IMR-90 (cell line): ENCODE measurements at regions not wholly inside any gene's neighbourhood (a gene's known extent, or its start where the extent isn't known, plus 50 kb on each side); places are given as distances from the start of the nearest gene placed in this dataset.

Experiments
- ATAC-seq: fragments of 200-7000 bp; cut with Tn5 transposase; 2 replicates; pipeline ENCODE4 v1.9.1; 2020; ENCODE audit warnings: low read depth, mild to moderate bottlenecking, moderate library complexity
- BruUV-seq: library from RNA; stranded (reverse); fragments of 400-500 nt; replicated peaks from 2 replicates; lab custom pipeline; 2021; lab: Mats Ljungman, UMichigan
- CTCF ChIA-PET: fragments of 300-600 bp; formaldehyde crosslinking; extraction: SDS; loops from one replicate; lab custom pipeline; 2021; ENCODE audit warnings: antibody characterized with exemption; lab: Yijun Ruan, JAX
- POLR2A ChIA-PET: fragments of 300-600 bp; sonication (Branson Sonifier 250); formaldehyde crosslinking; loops from one replicate; lab custom pipeline; 2022; ENCODE audit warnings: antibody characterized with exemption; ENCODE audit not compliant: unreplicated experiment; lab: Charles Lee
- DNase-seq: peaks from one replicate; pipeline ENCODE4 v3.0.0; 2013
- H2AFZ ChIP-seq: replicated peaks from 2 replicates; pipeline ENCODE3; 2013; ENCODE audit warnings: low read length, mild to moderate bottlenecking; ENCODE audit not compliant: poor library complexity
- H2AK5ac ChIP-seq: 2 replicates; pipeline ENCODE4 v1.6.1; 2013; ENCODE audit warnings: low read depth, low read length, inconsistent platforms
- H2AK9ac ChIP-seq: replicated peaks from 2 replicates; pipeline ENCODE3; 2013; ENCODE audit warnings: mild to moderate bottlenecking, low read depth, low read length, moderate library complexity; ENCODE audit not compliant: poor library complexity
- H2BK120ac ChIP-seq: 2 replicates; pipeline ENCODE4 v1.6.1; 2013; ENCODE audit warnings: low read depth, low read length, inconsistent platforms
- H2BK15ac ChIP-seq: 3 replicates; pipeline ENCODE4 v1.6.1; 2013; ENCODE audit warnings: low read depth, low read length, inconsistent platforms
- H2BK20ac ChIP-seq: 2 replicates; pipeline ENCODE4 v1.6.1; 2013; ENCODE audit warnings: low read depth, mild to moderate bottlenecking, inconsistent platforms, low read length, moderate library complexity
- H2BK5ac ChIP-seq: 2 replicates; pipeline ENCODE4 v1.6.1; 2013; ENCODE audit warnings: mild to moderate bottlenecking, low read depth, low read length, inconsistent platforms; ENCODE audit not compliant: poor library complexity, severe bottlenecking
- H3K14ac ChIP-seq: replicated peaks from 2 replicates; pipeline ENCODE4 v1.6.1; 2013; ENCODE audit warnings: low read depth, low read length, inconsistent platforms
- H3K18ac ChIP-seq: 2 replicates; pipeline ENCODE4 v1.6.1; 2013; ENCODE audit warnings: low read depth, low read length, control low read depth
- H3K23ac ChIP-seq: 2 replicates; pipeline ENCODE4 v1.6.1; 2013; ENCODE audit warnings: low read depth, low read length, inconsistent platforms
- H3K27ac ChIP-seq: 2 replicates; pipeline ENCODE4 v1.5.1; 2013; ENCODE audit warnings: mild to moderate bottlenecking, control low read depth, low read length; ENCODE audit not compliant: insufficient read depth
- H3K27me3 ChIP-seq: 2 replicates; pipeline ENCODE4 v1.6.1; 2013; ENCODE audit warnings: low read length; ENCODE audit not compliant: control insufficient read depth, insufficient read depth
- H3K36me3 ChIP-seq: 2 replicates; pipeline ENCODE4 v1.6.1; 2013; ENCODE audit warnings: low read length, mixed read lengths; ENCODE audit not compliant: control insufficient read depth, insufficient read depth
- H3K4ac ChIP-seq: 2 replicates; pipeline ENCODE4 v1.6.1; 2013; ENCODE audit warnings: low read depth, low read length, inconsistent platforms
- H3K4me1 ChIP-seq: 2 replicates; pipeline ENCODE4 v1.6.1; 2013; ENCODE audit warnings: low read length, mixed read lengths; ENCODE audit not compliant: control insufficient read depth, insufficient read depth
- H3K4me2 ChIP-seq: 2 replicates; pipeline ENCODE4 v1.6.1; 2013; ENCODE audit warnings: low read depth, mild to moderate bottlenecking, control low read depth, low read length, moderate library complexity
- H3K4me3 ChIP-seq: 2 replicates; pipeline ENCODE4 v1.5.1; 2013; ENCODE audit warnings: low read depth, mild to moderate bottlenecking, control low read depth, low read length, moderate library complexity; ENCODE audit not compliant: insufficient read depth
- H3K56ac ChIP-seq: 2 replicates; pipeline ENCODE4 v1.6.1; 2013; ENCODE audit warnings: low read length, inconsistent platforms; ENCODE audit not compliant: insufficient read depth; ENCODE audit errors: extremely low read depth
- H3K79me1 ChIP-seq, 2 experiments: 2 replicates each; pipeline ENCODE4 v1.6.1; 2013; ENCODE audit warnings: low read length in 2 of 2, inconsistent platforms in 1 of 2, low read depth in 1 of 2
- H3K9ac ChIP-seq: 2 replicates; pipeline ENCODE4 v1.6.1; 2013; ENCODE audit warnings: low read depth, low read length, control low read depth
- H3K9me1 ChIP-seq: 2 replicates; pipeline ENCODE4 v1.6.1; 2013; ENCODE audit warnings: low read length, inconsistent platforms; ENCODE audit not compliant: insufficient read depth
- H3K9me3 ChIP-seq: 2 replicates; pipeline ENCODE4 v1.6.1; 2013; ENCODE audit warnings: low read length; ENCODE audit not compliant: control insufficient read depth, insufficient read depth
- H4K20me1 ChIP-seq: 2 replicates; pipeline ENCODE4 v1.6.1; 2013; ENCODE audit warnings: low read length, inconsistent platforms; ENCODE audit not compliant: insufficient read depth
- H4K5ac ChIP-seq: 2 replicates; pipeline ENCODE4 v1.6.1; 2013; ENCODE audit warnings: mild to moderate bottlenecking, low read depth, low read length, control low read depth
- H4K8ac ChIP-seq, 2 experiments: 2 replicates each; pipeline ENCODE4 v1.6.1; 2013; ENCODE audit warnings: low read depth in 2 of 2, low read length in 2 of 2, control low read depth in 1 of 2, inconsistent platforms in 1 of 2
- H4K91ac ChIP-seq: 2 replicates; pipeline ENCODE4 v1.6.1; 2013; ENCODE audit warnings: low read depth, low read length, inconsistent platforms; ENCODE audit not compliant: insufficient read depth
- BHLHE40 ChIP-seq: fragments of 150-350 bp; IDR thresholded peaks from 2 replicates; pipeline ENCODE4 v1.6.1; 2016; ENCODE audit warnings: mild to moderate bottlenecking, low read depth, low read length
- CEBPB ChIP-seq: IDR thresholded peaks from 2 replicates; pipeline ENCODE4 v1.6.1; 2012; ENCODE audit warnings: low read depth, low read length, improper control_type of control experiment
- CHD1 ChIP-seq: IDR thresholded peaks from 2 replicates; pipeline ENCODE4 v1.6.1; 2012; ENCODE audit warnings: low read depth, low read length, improper control_type of control experiment
- CTCF ChIP-seq: conservative IDR thresholded peaks from 2 replicates; pipeline ENCODE4 v1.5.1; 2012; ENCODE audit warnings: mild to moderate bottlenecking, low read depth, low read length, improper control_type of control experiment
- FOS ChIP-seq: fragments of 150-350 bp; IDR thresholded peaks from 2 replicates; pipeline ENCODE4 v1.6.1; 2016; ENCODE audit warnings: low read depth, low read length
- MAFK ChIP-seq: IDR thresholded peaks from 2 replicates; pipeline ENCODE4 v1.6.1; 2012; ENCODE audit warnings: low read depth, low read length, improper control_type of control experiment
- MAZ ChIP-seq: IDR thresholded peaks from 2 replicates; pipeline ENCODE4 v1.6.1; 2012; ENCODE audit warnings: low read depth, mild to moderate bottlenecking, low read length, improper control_type of control experiment, moderate library complexity, borderline replicate concordance
- MXI1 ChIP-seq: IDR thresholded peaks from 2 replicates; pipeline ENCODE4 v1.6.1; 2012; ENCODE audit warnings: low read depth, mild to moderate bottlenecking, low read length, moderate library complexity, borderline replicate concordance
- NFE2L2 ChIP-seq: fragments of 150-350 bp; IDR thresholded peaks from 2 replicates; pipeline ENCODE4 v1.6.1; 2016; ENCODE audit warnings: low read depth, mild to moderate bottlenecking, low read length
- POLR2A ChIP-seq: IDR thresholded peaks from 2 replicates; pipeline ENCODE4 v1.6.1; 2012; ENCODE audit warnings: mild to moderate bottlenecking, low read depth, low read length
- RAD21 ChIP-seq: IDR thresholded peaks from 2 replicates; pipeline ENCODE4 v1.6.1; 2012; ENCODE audit warnings: low read length, improper control_type of control experiment
- RCOR1 ChIP-seq: IDR thresholded peaks from 2 replicates; pipeline ENCODE4 v1.6.1; 2012; ENCODE audit warnings: mild to moderate bottlenecking, low read length, improper control_type of control experiment; ENCODE audit not compliant: insufficient replicate concordance
- RFX5 ChIP-seq: IDR thresholded peaks from 2 replicates; pipeline ENCODE4 v1.8.0; 2012; ENCODE audit warnings: low read depth, mild to moderate bottlenecking, low read length, moderate library complexity
- SMC3 ChIP-seq: fragments of 150-350 bp; IDR thresholded peaks from 2 replicates; pipeline ENCODE4 v1.6.1; 2016; ENCODE audit warnings: low read depth, mild to moderate bottlenecking, antibody characterized with exemption, low read length, moderate library complexity
- WGBS, 2 experiments: methylation state at CpG; one replicate each; pipeline versions ENCODE4 v1.1.5 to v1.1.7; 2013; ENCODE audit warnings: missing lambda C conversion rate in 2 of 2; ENCODE audit not compliant: insufficient read length in 1 of 2; ENCODE audit errors: extremely low coverage in 2 of 2; 5-methylcytosine and 5-hydroxymethylcytosine counted together
- dilution Hi-C: fragments of 300-500 bp; cut with HindIII; formaldehyde crosslinking; loops from one replicate; pipeline ENCODE4 v1.14.3; 2018; ENCODE audit warnings: low sequenced_read_pairs; ENCODE audit not compliant: unreplicated experiment
- in situ Hi-C: fragments of 300-500 bp; cut with MboI; formaldehyde crosslinking; loops from 3 replicates; pipeline ENCODE4 v1.14.3; 2019; ENCODE audit warnings: low sequenced_read_pairs, inconsistent platforms, mixed read lengths
- intact Hi-C: fragments of 100-400 bp; cut with micrococcal nuclease; formaldehyde crosslinking; loops from 2 replicates; pipeline ENCODE4 v1.10.0; 2022
- TF ChIP-seq, protein P1 (sequence below): fragments of 150-350 bp; IDR thresholded peaks from 2 replicates; pipeline ENCODE4 v1.6.1; 2016; ENCODE audit warnings: low read depth, mild to moderate bottlenecking, low read length, moderate library complexity, borderline replicate concordance
- TF ChIP-seq, protein P2 (sequence below): fragments of 150-350 bp; IDR thresholded peaks from 2 replicates; pipeline ENCODE4 v1.6.1; 2017; ENCODE audit warnings: mild to moderate bottlenecking, antibody characterized with exemption, low read length, low read depth

GRCh38 chr18:2258954-2259353, 312.4 kb downstream of the METTL4 start:
- no peaks in the 10 kb centered on the region for H3K9me1 ChIP-seq
- no peaks in the 10 kb centered on the region for H3K79me1 ChIP-seq
- no peak overlapping the region for H3K4me3 ChIP-seq
- no peak overlapping the region for H3K4me2 ChIP-seq
- dilution Hi-C loops = no loop called here
- no peak overlapping the region for H2BK5ac ChIP-seq
- no peak overlapping the region for H2AK5ac ChIP-seq
- H2AFZ ChIP-seq = no peak overlapping the region
- no peaks in the 10 kb centered on the region for H3K4me1 ChIP-seq
- H4K8ac ChIP-seq = no peak overlapping the region
- H3K23ac ChIP-seq = no peak overlapping the region
- H3K14ac ChIP-seq = no peak overlapping the region
- ChIA-PET POLR2A (no interaction called here), CTCF (interaction anchor here (0.6 kb wide), 1 partner anchor 15 kb away, joined by 3 read pairs; no protein-coding TSS in a partner anchor)
- in situ Hi-C loops = no loop called here
- H3K36me3 ChIP-seq = no peaks in the 10 kb centered on the region
- DNase-seq = no peak
- no peak overlapping the region for H4K91ac ChIP-seq
- H3K27me3 ChIP-seq = no peaks in the 10 kb centered on the region
- H3K56ac ChIP-seq = no peak overlapping the region
- H3K27ac ChIP-seq = no peak overlapping the region
- no peak overlapping the region for H2AK9ac ChIP-seq
- intact Hi-C loops = no loop called here
- H4K5ac ChIP-seq = no peak overlapping the region
- BruUV-seq = no TSS peak
- ATAC-seq = no peak
- H3K9me3 ChIP-seq = no peaks in the 10 kb centered on the region
- WGBS, 2 experiments = no CpG with 5 or more reads among the region's 6 CpGs
- no peak for TF ChIP-seq MAFK
- TF ChIP-seq, protein P1, sequence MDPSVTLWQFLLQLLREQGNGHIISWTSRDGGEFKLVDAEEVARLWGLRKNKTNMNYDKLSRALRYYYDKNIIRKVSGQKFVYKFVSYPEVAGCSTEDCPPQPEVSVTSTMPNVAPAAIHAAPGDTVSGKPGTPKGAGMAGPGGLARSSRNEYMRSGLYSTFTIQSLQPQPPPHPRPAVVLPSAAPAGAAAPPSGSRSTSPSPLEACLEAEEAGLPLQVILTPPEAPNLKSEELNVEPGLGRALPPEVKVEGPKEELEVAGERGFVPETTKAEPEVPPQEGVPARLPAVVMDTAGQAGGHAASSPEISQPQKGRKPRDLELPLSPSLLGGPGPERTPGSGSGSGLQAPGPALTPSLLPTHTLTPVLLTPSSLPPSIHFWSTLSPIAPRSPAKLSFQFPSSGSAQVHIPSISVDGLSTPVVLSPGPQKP = no peak
- no peak for TF ChIP-seq CHD1
- no peak for TF ChIP-seq CEBPB
- no peak for TF ChIP-seq NFE2L2
- no peak for TF ChIP-seq SMC3
- no peak for TF ChIP-seq FOS
- TF ChIP-seq RFX5 = no peak
- TF ChIP-seq, protein P2, sequence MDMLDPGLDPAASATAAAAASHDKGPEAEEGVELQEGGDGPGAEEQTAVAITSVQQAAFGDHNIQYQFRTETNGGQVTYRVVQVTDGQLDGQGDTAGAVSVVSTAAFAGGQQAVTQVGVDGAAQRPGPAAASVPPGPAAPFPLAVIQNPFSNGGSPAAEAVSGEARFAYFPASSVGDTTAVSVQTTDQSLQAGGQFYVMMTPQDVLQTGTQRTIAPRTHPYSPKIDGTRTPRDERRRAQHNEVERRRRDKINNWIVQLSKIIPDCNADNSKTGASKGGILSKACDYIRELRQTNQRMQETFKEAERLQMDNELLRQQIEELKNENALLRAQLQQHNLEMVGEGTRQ = no peak
- no peak for TF ChIP-seq RAD21
- TF ChIP-seq MAZ = no peak
- TF ChIP-seq MXI1 = no peak
- no peak for TF ChIP-seq POLR2A
- no peak for TF ChIP-seq RCOR1
- no peak for TF ChIP-seq CTCF
- TF ChIP-seq BHLHE40 = no peak
- H2BK20ac ChIP-seq = no peak overlapping the region
- no peak overlapping the region for H3K4ac ChIP-seq
- no peaks in the 10 kb centered on the region for H4K20me1 ChIP-seq
- H3K18ac ChIP-seq = no peak overlapping the region
- no peak overlapping the region for H2BK120ac ChIP-seq
- H3K9ac ChIP-seq = no peak overlapping the region
- no peak overlapping the region for H2BK15ac ChIP-seq
